HG02870 (cell line): ENCODE measurements at regions not wholly inside any gene's neighbourhood (a gene's known extent, or its start where the extent isn't known, plus 50 kb on each side); places are given as distances from the start of the nearest gene placed in this dataset.

Experiments
- ATAC-seq: cut with Tn5 transposase; IDR thresholded peaks from one replicate; pipeline ENCODE4 v1.9.1; 2021; ENCODE audit warnings: mild to moderate bottlenecking, moderate library complexity; ENCODE audit not compliant: unreplicated experiment

DNA sequence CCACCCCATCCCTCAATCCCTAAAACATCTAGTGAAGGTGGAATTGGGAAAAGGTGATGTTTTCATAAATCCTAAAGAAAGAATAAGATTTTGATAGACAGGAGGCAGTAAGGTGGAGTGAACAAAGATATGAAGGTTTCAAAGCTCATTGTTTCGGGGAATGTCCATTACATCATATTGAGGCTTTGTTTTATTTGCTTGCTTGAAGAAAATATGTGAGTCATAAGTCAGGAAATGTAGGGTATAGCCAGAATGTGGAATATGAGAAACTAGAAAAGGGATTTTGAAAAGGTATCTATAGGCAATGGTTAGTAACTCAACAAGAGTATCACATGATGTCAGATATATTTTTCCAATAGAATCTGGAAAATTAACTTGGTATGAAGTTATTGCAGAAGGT, 1178.5 kb upstream of the ACVR2A start:
- no peak for ATAC-seq

DNA sequence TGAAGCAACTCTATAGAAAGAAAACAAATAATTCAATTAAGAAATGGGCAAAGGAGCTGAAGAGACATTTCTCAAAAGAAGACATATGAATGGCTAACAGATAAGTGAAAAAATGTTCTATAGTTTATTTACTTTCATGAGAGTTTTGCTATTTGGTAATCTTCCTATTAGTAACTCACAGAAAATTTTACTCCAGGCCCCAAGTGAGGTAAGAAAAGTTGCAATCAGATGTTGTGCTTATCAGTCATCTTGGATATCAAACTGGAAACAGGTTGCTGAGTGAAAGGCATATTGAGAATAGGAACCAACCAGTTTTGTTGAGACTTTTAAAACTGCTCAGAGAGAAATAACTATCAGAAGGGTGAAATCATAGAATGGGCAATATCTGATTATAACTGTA, 1179.0 kb upstream of the ACVR2A start:
- ATAC-seq: no peak

DNA sequence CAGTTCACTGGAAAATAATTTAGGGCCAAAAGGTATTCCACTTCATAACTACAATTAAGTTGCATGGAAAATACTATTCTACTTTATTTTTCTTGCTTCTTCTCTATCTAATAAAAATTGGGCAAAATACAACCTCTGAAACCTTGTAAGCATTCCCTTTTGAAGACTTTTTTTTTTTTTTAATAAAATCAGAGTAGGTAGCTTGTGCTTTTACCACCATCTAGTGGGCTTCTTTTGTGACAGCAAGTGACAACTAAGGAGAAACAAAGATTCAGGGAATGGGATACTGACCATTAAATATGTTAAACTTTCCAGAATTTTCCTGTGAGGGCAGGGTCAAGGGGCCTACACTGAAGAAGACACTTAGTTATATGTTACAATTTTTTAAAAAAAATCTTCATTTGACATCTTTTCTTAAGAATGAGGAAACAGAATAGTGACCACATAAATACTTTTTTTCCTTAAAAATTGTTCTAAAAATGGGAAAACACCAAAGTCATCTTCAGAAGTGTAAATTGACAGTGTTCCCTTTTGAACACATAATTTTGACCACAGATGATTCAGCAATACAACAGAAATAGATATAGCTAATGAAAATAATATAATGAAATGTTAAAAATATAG, 1183.2 kb upstream of the ACVR2A start:
- no peak for ATAC-seq

DNA sequence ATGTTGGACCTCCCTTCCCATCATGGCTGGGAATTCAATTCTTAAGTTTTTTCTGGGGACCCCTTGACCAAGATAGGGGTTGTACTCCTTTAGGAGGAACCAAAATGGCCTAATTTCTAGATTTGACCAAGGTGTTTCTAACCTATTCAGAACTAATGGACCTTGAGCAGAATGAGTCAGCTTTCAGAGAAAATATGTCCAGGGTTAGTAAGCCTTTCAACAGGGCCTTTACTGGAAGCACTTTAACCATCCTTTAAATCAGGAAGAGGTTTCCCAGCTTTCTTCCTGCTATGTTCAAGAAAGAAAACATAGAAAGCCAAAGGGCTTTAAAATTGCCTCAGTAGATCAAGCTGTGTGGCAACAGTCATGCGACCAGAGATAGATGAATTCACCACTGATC, 1184.9 kb upstream of the ACVR2A start:
- ATAC-seq: no peak

DNA sequence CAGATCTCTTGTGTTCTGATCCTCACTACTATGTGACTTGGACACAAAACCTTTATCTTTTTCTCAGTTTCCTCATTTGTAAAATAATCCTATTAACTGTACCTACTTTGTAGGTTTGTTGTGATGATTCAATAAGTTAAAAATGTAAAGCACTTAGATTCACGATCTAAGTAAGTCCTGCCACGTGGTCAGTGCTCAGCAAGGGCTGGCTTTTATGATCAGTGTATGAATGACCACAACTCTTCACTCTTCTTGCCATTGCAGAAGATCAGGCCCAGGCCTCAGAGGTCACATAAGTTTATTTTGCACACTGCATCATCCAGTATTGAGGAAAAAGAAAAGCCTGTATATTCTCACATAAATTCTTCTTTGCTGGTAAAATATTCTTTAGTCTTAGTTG, 1192.5 kb upstream of the ACVR2A start:
- no peak for ATAC-seq

DNA sequence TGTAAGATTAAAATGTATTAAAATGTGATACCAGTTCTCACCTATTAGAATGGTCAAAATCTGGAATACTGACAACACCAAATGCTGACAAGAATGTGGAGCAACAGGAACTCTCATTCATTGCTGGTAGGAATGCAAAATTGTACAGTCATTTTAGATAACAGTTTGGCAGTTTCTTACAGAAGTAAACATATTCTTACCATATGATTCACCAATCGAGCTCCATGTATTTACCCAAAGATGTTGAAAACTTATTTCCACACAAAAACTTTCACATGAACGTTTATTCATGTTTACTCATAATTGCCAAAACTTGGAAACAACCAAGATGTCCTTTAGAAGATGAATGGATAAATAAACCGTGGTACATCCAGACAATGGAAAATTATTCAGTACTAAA, 1193.5 kb upstream of the ACVR2A start:
- no peak for ATAC-seq

DNA sequence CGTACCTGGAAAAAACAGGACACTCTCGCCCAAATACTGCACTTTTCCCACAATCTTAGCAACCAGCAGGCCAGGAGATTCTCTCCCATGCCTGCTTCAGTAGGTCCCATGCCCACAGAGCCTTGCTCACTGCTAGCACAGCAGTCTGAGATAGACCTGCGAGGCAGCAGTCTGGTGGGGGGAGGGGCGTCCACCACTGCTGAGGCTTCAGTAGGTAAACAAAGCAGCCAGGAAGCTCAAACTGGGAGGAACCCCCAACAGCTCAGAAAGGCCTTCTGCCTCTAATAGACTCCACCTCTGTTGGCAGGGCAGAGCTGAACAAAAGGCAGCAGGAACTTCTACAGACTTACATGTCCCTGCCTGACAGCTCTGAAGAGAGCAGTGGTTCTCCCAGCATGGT, 1202.8 kb upstream of the ACVR2A start:
- no peak for ATAC-seq

DNA sequence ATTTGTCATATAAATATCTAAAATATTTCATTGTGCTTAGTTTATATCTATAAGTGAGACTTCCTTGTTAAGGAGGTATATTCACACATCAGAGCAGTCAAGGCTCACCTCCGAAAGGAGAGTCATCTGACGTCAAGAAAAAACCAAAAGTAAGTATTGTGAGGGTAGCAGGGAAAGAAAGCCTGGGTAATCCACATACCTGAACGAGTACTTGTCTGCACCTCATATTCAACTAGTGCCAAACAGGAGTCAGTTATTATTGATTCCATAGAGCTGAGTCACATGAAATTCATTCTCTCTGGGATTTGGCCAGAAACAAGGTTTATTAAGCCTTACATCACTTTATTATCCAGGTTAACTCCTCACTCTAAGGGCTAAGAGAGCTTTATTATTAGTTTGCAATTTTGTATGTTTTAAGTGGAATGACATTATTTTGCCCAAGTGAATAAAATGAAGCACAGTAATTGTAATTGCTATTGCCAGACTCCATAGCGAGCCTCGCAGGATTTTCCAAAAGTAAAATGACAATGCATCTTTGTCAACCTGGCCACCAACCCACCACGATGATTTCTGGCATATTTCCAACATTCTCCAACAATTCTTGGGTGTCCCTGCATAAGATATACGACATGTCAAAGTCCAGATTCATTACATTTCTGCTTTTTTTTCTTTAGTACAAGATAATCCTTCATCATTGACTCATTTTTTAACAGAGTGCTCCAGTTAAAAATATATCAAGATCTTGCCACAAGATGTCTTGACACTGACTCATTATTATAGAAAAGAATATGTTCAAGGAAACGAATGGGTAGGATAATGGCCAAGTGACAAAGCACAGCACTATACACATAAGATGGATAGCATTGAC, 1210.4 kb upstream of the ACVR2A start:
- no peak for ATAC-seq

DNA sequence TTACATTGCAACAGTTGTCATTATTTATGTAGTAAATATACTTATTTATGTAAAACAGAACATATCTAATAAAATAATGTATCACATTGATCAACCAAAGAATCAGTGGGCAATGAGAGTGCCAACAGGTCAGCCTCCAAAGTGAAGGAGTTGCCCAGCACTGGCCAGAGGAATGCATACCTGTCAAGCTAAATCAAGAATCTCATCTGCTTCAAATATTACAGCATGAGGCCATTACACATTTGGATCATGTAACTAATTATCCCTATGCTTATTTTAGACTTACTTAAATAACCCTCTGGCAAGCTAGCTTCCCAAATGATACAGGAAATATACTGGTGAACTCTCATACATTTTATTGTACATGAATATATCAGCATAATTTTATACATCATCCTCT, 1211.7 kb upstream of the ACVR2A start:
- ATAC-seq: no peak

DNA sequence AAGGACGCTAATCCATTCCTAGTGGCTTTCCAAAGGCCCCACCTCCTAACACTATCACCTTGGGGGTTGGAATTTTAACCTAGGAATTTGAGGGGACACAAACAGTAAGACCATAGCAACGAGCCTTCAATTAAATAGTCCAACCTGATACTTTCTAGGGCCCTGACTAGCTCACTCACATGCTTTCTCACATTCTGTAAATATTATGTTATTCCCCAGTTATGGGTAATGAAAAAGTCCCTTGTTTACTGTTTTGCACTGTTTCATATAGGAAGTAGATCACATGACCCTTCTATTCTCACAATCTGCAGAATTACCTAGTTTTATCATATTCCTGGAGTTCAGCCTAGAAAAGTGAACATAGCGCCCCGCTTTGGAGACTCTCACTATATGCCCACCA, 1212.1 kb upstream of the ACVR2A start:
- no peak for ATAC-seq

DNA sequence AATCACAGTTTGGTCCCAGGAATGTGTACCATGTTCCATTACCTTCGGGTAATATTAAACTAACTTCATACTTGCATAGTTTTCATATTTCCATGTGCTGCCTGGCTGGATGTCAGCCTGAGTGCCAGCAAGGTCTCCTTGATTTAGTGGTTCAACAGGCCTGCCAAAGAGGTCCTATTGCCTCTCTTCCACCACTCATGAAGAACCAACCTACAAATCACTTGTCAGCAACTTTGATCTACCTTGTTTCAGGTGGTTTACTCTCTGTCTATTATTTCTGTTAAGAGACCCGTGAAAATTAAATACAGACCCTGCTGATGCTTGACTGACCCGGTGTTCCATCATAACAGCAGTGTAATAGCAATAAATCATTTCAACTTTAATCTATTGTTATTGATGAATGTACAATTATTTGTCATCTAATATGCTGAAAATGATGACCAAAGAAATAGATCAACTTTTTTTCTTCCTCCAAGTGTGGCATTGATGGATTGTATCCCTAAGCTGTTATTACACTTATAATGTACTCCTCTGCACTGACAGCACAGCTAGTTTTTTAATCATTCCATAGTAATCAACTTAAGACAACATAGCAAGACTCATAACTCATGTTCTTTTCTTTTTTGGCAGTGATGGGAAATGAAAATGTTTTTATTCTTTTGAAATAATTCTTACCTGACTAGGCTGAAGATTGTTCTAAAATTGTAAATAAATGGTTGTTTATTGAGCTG, 1220.2 kb upstream of the ACVR2A start:
- ATAC-seq: no peak

DNA sequence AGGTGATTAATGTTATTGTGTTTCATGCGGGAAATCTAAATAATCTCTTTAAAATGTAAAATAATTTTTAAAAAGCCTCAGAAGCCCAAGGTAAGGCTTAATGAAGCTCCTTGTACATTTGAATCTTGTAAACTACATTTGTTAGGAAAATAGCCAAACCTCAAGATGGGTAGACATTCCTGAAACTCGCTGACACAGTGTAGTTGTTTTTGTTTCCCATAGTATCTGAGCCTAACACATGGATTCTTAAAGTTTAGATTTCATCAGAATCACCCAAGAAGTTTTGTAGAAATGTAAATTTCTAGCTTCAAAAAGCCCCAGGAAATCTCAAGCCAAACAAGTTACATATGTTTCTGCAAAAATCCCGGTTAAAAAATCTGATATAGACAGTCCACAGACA, 1221.1 kb upstream of the ACVR2A start:
- no peak for ATAC-seq

DNA sequence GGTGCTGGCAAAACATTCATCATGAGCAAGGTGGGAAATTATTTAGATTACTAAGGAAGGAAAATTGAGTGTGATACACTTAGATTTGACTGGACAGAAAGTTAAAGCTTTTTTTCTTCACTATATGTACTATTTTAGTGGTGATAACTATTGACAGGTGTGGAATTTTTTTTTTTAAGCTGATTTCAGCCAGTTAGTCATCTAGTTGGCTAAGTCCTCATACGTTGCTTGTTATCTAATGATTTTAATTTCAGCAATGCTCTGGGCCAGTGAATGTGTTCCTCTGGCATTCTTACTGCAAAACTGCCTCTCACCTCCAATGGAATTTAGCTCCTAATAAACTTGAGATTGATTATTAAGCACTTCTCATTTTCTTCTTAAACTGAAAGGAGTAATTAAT, 1223.2 kb upstream of the ACVR2A start:
- ATAC-seq: no peak

DNA sequence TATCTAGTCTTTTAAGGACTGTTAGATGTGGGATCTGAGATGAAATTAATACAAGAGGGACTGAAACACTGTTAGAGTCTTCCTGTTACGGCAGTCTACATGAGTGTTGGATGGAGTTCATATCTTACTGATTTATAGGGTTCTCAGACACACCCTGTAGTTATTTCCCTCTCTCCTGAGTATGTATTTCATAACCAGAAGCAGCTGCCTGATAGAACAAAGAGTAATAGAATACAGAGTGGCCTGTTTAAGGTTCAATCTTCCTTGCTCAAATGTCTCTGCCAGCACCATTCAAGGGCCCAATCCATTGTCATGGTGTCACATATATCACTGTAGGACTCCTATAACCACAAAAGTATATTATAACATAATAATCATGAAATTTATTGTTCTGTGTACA, 1229.1 kb upstream of the ACVR2A start:
- ATAC-seq: no peak

DNA sequence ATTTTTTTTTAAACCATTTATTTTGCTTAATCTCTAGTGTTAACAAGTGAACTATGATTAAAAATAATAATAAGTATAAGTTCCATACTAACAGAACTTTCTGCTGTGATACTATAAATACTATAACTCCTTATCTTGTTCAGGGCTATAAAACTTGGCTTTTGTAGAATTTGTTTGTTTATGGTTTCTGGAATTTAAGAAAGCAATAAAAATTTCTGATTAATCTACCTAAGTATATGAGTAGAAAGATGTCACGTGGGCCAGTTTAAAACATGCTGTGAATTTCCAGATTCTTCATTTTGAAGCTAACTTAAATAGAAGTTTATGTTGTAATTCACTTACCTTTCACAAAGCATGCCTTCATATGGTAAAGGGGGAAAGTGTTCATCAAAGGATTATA, 1236.3 kb upstream of the ACVR2A start:
- ATAC-seq: no peak

DNA sequence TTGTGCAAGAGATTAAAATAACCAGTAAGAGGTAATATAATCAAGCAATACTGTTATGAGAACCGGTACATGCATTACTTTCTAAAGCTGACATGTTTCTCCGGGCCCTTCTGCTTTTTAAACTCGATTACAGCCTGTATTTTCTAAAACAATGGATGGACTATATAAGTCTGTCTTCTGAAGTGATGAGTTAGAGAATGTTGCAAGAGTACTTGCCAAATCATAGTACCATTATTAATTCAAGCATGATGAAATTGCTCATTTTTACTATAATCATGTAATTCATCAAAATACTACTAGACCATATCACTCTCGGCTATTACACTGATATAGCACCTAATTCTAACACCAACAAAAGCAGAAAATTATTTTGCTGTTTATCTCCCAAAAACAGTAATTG, 1240.3 kb upstream of the ACVR2A start:
- ATAC-seq: no peak

DNA sequence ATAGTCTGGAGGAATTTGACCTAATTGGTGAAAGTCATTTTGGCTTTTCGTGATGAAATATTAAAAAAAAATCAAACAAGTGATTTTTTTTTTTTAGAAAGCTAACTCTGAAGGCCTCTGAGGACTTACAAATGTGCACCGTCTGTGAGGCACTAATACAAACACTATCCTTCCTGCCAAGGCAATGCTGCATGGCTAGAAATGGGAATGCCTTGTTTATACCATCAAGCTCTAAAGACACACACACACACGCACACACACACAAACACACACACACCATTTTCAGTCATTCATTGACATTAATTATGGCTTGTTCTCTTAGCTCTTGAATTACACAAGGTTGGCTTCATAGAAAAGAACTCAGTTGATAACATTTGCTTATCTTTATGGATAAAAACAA, 1242.0 kb upstream of the ACVR2A start:
- ATAC-seq: no peak

DNA sequence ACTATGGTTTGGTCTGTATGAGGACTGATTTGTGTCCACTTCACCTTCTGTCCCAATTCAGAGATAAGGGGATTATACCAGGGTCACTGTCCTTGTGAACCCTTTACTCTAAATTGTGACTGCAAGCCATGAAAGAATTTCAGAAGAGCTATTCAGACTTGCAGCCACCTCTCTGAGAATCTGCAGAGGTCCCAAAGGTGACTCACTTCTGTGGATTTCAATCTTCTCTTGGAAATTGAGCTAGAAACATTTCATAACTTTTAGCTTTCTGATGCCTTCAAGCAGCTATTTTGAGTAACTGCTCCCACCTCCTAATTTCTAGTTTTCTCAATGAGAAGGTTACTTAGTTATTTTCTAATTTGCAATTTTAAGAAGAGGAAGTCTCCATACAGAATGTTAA, 1242.4 kb upstream of the ACVR2A start:
- no peak for ATAC-seq

DNA sequence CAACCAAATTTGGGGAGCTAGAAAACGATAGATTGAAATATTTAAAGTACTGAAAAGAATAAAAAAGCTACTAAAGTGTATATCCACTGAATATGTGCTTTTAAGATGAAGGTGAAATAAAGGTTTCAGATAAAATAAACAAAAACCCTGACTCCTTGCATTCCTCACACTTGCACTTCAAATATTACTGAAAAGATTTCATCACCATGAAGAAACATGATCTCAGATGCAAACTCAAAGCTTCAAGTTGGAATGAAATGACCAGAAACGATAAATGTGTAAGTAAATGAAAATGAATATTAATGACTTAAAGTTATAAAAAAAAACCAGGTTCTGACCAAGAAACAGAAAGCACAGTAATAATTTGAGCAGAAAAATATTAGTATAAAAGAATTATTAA, 1246.0 kb upstream of the ACVR2A start:
- no peak for ATAC-seq

DNA sequence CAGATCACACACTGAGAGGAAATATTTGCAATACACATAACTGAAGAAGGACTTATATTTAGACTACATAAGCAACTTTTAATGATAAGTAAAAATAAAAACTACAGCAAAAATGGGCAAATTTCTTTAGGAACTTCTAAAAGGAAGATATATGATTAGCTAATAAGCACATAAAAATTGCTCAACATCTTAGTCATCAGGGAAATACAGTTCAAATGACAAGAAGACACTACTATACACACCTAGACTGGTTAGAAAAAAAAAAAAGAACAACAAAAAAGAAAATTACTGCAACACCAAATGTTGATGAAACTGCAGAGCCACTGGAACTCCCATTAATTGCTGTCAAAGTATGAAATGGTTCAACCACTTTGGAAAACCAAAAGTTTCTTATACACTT, 1247.5 kb upstream of the ACVR2A start:
- no peak for ATAC-seq

DNA sequence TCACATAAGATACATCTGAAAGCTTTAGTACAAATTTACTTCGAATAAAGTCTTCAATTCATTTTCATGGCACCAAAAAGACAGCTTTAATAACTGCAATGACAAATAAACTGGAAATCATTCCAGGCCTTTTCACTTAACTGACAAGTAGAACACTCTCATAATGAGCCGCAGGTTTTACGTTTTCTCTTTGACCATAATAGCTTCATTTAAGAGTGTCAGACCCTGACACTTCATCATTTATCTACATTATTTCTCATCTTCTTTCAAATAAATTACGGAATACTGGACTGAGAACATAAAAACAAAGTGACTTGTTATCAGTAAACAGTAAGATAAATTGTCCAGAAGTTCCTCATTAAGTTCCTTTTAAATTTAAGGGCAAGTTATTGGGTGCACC, 1252.9 kb upstream of the ACVR2A start:
- ATAC-seq: no peak

DNA sequence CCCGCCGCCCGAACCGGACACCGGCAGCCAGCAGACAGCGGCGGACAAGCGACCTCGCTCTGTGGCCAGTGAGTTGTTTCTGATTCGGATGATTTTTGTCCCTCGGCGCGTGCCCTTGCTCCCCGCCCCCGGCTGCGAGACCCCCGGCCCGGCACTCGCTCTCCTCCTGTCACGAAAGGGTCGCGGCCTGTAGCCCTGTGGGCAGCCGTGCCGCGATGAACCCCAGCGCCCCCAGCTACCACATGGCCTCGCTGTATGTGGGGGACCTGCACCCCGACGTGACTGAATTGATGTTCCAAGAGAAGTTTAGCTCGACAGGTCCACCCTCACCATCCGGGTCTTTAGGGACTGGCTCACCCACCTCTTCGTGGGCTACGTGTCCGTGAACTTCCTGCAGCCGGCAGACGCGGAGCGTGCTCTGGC, 1257.5 kb upstream of the ACVR2A start:
- no peak for ATAC-seq
